ENCODE measurements at regions not wholly inside any gene's neighbourhood (a gene's known extent, or its start where the extent isn't known, plus 50 kb on each side); places are given as distances from the start of the nearest gene placed in this dataset.

DNA sequence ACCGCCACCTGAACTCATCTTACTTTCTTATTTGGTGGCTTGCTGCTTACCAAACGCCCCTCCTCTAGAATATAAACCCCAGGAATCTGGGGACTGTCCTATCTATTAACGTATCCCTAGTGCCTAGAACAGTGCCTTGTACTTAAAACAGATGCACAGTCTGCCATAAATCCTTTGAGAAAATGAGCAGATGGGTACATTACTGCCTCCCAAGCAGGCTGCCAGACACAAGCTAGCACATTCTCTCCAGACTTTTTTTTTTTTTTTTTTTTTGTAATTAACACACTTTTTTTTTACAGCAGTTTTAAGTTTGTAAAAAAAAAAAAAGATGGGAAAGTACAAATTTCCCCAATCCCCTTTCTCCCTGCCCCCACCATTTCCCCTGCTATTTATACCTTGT, 57.3 kb upstream of the RPL38 start:
- BruUV-seq (replicated peaks) = no TSS peak
- Histone ChIP-seq H3F3A (ENCODE audit: low read length, unreplicated experiment) (no peaks in the 10 kb centered on the region), H3K36me3 (ENCODE audit: low read depth, low read length) (no peaks in the 10 kb centered on the region), H3K9me2 (replicated peaks; ENCODE audit: low read length) (no peaks in the 10 kb centered on the region), H4K20me1 (ENCODE audit: low read length) (no peaks in the 10 kb centered on the region), H2AFZ (ENCODE audit: low read length) (no peak overlapping the region), H3K79me2 (ENCODE audit: low read length) (no peaks in the 10 kb centered on the region), H3K4me2 (ENCODE audit: low read length) (no peak overlapping the region), H3K27me3 (ENCODE audit: low read length) (peaks cover 35% of the 10 kb centered on the region), H3K4me3 (ENCODE audit: low read length) (no peak overlapping the region), H3K9ac (ENCODE audit: low read length) (no peak overlapping the region), H3K9me3 (ENCODE audit: low read length) (peaks cover 17% of the 10 kb centered on the region; the same call in 1 of the 2 replicates), H3K4me1 (ENCODE audit: insufficient read depth, low read length) (no peaks in the 10 kb centered on the region), H3K27ac (ENCODE audit: low read length) (no peak overlapping the region)
- intact Hi-C loops (cut with micrococcal nuclease) = no loop called here
- ChIA-PET CTCF (no interaction called here), POLR2A (ENCODE audit: unreplicated experiment) (no interaction called here)
- DNase-seq (no peak), ATAC-seq (no peak)
- TF ChIP-seq, protein P1, sequence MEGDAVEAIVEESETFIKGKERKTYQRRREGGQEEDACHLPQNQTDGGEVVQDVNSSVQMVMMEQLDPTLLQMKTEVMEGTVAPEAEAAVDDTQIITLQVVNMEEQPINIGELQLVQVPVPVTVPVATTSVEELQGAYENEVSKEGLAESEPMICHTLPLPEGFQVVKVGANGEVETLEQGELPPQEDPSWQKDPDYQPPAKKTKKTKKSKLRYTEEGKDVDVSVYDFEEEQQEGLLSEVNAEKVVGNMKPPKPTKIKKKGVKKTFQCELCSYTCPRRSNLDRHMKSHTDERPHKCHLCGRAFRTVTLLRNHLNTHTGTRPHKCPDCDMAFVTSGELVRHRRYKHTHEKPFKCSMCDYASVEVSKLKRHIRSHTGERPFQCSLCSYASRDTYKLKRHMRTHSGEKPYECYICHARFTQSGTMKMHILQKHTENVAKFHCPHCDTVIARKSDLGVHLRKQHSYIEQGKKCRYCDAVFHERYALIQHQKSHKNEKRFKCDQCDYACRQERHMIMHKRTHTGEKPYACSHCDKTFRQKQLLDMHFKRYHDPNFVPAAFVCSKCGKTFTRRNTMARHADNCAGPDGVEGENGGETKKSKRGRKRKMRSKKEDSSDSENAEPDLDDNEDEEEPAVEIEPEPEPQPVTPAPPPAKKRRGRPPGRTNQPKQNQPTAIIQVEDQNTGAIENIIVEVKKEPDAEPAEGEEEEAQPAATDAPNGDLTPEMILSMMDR (conservative IDR thresholded peaks at IDR 0.05; ENCODE audit: low read depth, low read length) = no peak
- TF ChIP-seq EZH2 (IDR thresholded peaks at IDR 0.05; ENCODE audit: low read length, unreplicated experiment) (no peak), EZH2phosphoT487 (IDR thresholded peaks at IDR 0.05; ENCODE audit: borderline replicate concordance, low read length) (no peak)

DNA sequence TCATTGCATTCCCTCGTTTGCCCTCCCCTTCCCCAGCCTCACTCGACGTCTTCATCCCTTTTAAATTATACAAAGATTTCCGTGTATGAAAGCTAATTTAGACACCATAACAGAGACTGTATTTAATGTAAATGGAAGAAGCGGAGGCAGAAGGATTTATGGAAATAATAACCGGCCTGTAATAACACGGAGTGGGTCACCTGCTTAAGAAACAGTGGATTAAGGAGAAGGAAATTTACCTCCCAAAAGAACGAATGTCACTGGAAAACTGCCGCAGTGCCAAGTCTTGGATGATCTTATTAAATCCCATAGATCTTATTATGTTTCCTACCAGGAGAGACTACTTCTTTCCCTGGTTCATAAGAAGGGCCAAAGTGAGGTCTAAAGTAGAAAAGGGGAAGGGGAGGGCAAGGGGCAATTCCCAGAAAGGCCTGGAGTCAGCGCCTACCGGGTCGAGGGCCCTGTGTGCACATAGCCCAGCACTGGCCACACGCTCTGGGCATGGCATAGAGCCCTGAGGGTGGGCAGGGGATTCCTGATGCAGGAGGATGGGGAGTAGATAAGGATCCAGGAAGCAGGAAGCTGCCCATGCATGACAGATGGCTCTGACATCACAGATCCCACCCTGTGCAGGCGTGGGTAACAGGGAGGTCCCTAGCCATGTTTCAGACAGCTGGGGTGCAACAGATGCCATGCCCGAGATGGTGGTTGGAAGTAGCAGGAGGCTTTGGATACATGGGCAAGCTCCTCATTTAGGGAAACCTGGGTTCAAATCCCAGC, 56.2 kb upstream of the RPL38 start:
- Histone ChIP-seq H3K36me3 (ENCODE audit: low read depth, low read length) (no peaks in the 10 kb centered on the region), H3K9ac (ENCODE audit: low read length) (no peak overlapping the region), H3K79me2 (ENCODE audit: low read length) (no peaks in the 10 kb centered on the region), H3K27ac (ENCODE audit: low read length) (no peak overlapping the region), H3K4me2 (ENCODE audit: low read length) (no peak overlapping the region), H4K20me1 (ENCODE audit: low read length) (no peaks in the 10 kb centered on the region), H2AFZ (ENCODE audit: low read length) (no peak overlapping the region), H3K4me3 (ENCODE audit: low read length) (no peak overlapping the region), H3K9me3 (ENCODE audit: low read length) (peaks cover 10% of the 10 kb centered on the region; the same call in 1 of the 2 replicates), H3F3A (ENCODE audit: low read length, unreplicated experiment) (no peaks in the 10 kb centered on the region), H3K27me3 (ENCODE audit: low read length) (peaks cover 45% of the 10 kb centered on the region), H3K4me1 (ENCODE audit: insufficient read depth, low read length) (no peaks in the 10 kb centered on the region), H3K9me2 (replicated peaks; ENCODE audit: low read length) (no peaks in the 10 kb centered on the region)
- DNase-seq (no peak), ATAC-seq (no peak)
- ChIA-PET CTCF (no interaction called here), POLR2A (ENCODE audit: unreplicated experiment) (no interaction called here)
- BruUV-seq (replicated peaks) = no TSS peak
- TF ChIP-seq, protein P1 (conservative IDR thresholded peaks at IDR 0.05; ENCODE audit: low read depth, low read length) = no peak
- TF ChIP-seq EZH2 (IDR thresholded peaks at IDR 0.05; ENCODE audit: low read length, unreplicated experiment) (no peak), EZH2phosphoT487 (IDR thresholded peaks at IDR 0.05; ENCODE audit: borderline replicate concordance, low read length) (no peak)
- intact Hi-C loops (cut with micrococcal nuclease) = no loop called here

DNA sequence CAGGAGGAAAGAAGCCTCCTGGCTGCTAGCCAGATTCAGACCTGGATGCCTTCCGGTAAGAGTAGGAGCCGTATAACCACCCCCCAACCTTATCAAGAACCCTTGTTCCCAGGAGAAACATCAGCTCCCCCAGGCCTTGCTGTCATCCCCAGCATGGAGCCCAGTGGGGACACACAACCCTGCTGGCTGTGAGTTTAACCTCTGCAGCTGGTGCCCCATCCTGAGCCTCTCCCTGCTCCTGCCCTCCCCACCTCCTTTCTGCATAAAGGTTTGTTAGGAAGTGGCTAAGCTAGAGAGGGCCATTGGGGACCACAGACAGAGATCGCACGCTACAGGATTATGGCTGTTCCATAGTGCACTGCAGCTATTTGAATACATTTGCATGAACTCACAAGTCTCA, 55.5 kb upstream of the RPL38 start:
- H3K27ac ChIP-seq (ENCODE audit: low read length) = no peak overlapping the region
- POLR2A ChIA-PET (ENCODE audit: unreplicated experiment) = no interaction called here

More for the DNA sequence above, 55.5 kb upstream of the RPL38 start:
- ATAC-seq = no peak
- no TSS peak for BruUV-seq (replicated peaks)
- Histone ChIP-seq H4K20me1 (ENCODE audit: low read length) (no peaks in the 10 kb centered on the region), H2AFZ (ENCODE audit: low read length) (no peak overlapping the region), H3K9me3 (ENCODE audit: low read length) (peaks cover 3% of the 10 kb centered on the region; the same call in 1 of the 2 replicates), H3K4me3 (ENCODE audit: low read length) (no peak overlapping the region), H3F3A (ENCODE audit: low read length, unreplicated experiment) (no peaks in the 10 kb centered on the region), H3K79me2 (ENCODE audit: low read length) (no peaks in the 10 kb centered on the region), H3K4me1 (ENCODE audit: insufficient read depth, low read length) (no peaks in the 10 kb centered on the region), H3K36me3 (ENCODE audit: low read depth, low read length) (no peaks in the 10 kb centered on the region), H3K9ac (ENCODE audit: low read length) (no peak overlapping the region), H3K27me3 (ENCODE audit: low read length) (peaks cover 52% of the 10 kb centered on the region), H3K9me2 (replicated peaks; ENCODE audit: low read length) (no peaks in the 10 kb centered on the region), H3K4me2 (ENCODE audit: low read length) (no peak overlapping the region)
- TF ChIP-seq, protein P1 (conservative IDR thresholded peaks at IDR 0.05; ENCODE audit: low read depth, low read length) = no peak
- TF ChIP-seq EZH2phosphoT487 (IDR thresholded peaks at IDR 0.05; ENCODE audit: borderline replicate concordance, low read length) = no peak
- no peak for TF ChIP-seq EZH2 (IDR thresholded peaks at IDR 0.05; ENCODE audit: low read length, unreplicated experiment)
- intact Hi-C loops (cut with micrococcal nuclease) = no loop called here
- CTCF ChIA-PET = no interaction called here
- no peak for DNase-seq

Measured in PC-3 (cell line).